ENCODE measurements at regions not wholly inside any gene's neighbourhood (a gene's known extent, or its start where the extent isn't known, plus 50 kb on each side); places are given as distances from the start of the nearest gene placed in this dataset.

DNA sequence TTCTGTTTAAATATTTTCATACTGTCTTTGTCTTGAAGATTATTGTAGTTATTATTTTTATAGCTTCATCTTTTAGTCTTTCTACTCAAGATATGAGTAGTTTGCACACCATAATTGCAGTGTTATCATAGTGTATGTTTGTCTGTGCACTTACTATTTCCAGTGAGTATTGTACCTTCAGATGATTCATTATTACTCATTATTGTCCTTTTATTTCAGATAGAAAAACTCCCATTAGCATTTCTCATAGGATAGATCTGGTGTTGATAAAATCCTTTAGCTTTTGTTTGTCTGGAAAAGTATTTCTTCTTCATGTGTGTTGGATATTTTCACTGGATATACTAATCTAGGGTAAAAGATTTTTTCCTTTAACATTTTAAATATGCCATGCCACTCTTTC lies 646.2 kb upstream of the GRM3 start:
- TF ChIP-seq CTCF (IDR thresholded peaks at IDR 0.05; ENCODE audit: extremely low read depth, missing control alignments), result no peak
- DNase-seq (ENCODE audit: low spot score), result no peak

DNA sequence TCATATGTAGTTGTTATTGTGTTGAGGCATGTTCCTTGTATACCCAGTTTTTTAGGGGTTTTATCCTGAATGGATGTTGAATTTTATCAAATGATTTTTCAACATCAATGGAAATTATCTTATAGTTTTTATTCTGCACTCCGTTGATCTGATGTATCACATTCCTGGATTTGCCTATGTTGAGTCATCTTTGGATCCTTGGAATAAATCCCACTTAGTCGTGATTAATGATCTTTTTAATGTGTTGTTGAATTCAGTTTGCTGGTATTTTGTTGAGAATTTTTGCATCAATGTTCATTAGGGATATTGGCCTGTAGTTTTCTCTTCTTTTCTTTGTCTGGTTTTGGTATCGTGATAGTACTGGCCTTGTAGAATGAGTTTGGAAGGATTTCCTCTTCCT lies 648.6 kb upstream of the GRM3 start:
- TF ChIP-seq CTCF (IDR thresholded peaks at IDR 0.05; ENCODE audit: extremely low read depth, missing control alignments), result no peak

DNA sequence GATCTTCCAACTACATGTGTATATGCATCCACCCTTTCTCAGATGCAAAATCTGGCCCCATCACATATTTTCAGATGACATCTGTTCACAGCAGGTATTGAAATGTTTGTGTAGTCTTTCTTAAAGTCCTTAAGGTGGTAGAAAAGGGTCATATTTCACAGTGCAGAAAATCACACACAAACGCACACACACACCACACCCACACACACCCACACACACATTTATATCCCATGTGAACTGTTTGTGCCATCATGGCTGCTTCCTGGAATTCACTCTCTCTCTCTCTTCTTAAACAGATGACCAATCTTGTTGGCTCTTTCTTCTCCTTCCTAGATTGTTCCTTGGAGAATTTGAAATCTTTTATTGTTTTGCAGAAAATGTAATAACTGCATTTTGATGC lies 663.0 kb upstream of the GRM3 start:
- no peak for DNase-seq (ENCODE audit: low spot score)
- TF ChIP-seq CTCF (IDR thresholded peaks at IDR 0.05; ENCODE audit: extremely low read depth, missing control alignments), result no peak

More for the DNA sequence above, 648.6 kb upstream of the GRM3 start:
- DNase-seq (ENCODE audit: low spot score), result no peak

DNA sequence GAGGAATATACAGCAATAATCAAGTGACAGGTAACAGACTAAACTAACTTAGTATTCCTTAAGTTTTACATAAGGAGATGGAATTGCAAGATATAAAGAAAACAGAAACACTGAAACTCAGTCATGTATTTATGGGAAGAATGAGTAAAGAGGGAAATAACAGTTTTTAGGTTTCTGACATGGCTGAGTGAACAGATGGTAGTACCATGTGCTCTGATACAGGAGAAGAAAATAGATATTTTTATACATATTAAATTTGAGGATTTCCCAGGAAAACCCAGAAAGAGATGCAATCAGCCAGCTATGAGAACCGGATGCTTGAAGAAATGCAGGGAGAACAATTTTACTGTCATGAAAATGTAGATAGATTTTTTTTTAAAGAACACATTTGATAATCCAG lies 669.5 kb upstream of the GRM3 start:
- DNase-seq (ENCODE audit: low spot score), result no peak
- TF ChIP-seq CTCF (IDR thresholded peaks at IDR 0.05; ENCODE audit: extremely low read depth, missing control alignments), result no peak

GRCh38 chr7:85972504-85973141 lies 671.1 kb upstream of the GRM3 start:
- TF ChIP-seq CTCF (IDR thresholded peaks at IDR 0.05; ENCODE audit: extremely low read depth, missing control alignments), result no peak
- DNase-seq (ENCODE audit: low spot score), result no peak

DNA sequence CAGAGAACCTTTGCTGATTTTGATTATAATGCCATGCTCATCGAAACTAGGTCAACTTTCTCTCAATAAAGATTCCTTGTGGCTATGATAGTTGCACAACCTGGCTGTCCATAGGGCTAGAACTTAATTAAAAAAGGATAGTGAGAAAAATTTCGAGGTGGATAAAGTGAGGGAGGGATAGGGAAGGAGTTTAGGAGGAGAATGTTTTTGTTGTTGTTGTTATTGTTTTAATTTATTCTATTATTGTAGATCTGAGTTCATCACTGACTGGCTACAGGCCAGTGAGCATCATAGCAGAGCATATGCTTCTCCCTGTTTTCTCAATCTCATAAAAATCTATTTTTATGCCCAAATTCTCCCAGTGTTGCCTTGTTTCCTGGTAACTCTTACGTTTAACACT lies 688.7 kb upstream of the GRM3 start:
- no peak for TF ChIP-seq CTCF (IDR thresholded peaks at IDR 0.05; ENCODE audit: extremely low read depth, missing control alignments)
- DNase-seq (ENCODE audit: low spot score), result no peak

DNA sequence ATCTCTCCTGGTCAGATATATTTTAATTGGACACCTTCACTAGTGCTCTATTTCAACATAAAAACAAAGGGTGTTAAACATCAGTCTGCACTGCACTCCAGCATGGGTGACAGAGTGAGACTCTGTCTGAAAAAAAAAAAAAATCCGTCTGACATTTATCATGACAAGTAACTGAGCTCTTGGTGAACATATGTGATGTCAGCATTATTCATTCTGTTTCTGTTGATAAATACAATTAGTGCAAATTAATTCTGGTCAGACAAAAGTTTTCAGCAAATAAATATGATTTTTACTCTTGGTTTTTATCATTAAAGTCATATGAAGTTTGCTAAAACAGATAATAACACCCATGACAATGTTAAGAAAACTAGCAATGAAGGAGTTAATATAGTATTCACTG lies 692.8 kb upstream of the GRM3 start:
- DNase-seq (ENCODE audit: low spot score), result no peak
- no peak for TF ChIP-seq CTCF (IDR thresholded peaks at IDR 0.05; ENCODE audit: extremely low read depth, missing control alignments)
